CD4-positive, alpha-beta T cell treated with Interleukin-15 for 1 hour (primary cell): ENCODE measurements at regions not wholly inside any gene's neighbourhood (a gene's known extent, or its start where the extent isn't known, plus 50 kb on each side); places are given as distances from the start of the nearest gene placed in this dataset.
"Not testable (repeated sequence)": the region's sequence is repeated elsewhere in the genome, so short reads cannot be mapped to it uniquely, and the experiment has no call there.

ENCODE experiments used
- DNase-seq: peaks from one replicate; pipeline ENCODE4 v3.0.0-alpha.2; 2020

DNA sequence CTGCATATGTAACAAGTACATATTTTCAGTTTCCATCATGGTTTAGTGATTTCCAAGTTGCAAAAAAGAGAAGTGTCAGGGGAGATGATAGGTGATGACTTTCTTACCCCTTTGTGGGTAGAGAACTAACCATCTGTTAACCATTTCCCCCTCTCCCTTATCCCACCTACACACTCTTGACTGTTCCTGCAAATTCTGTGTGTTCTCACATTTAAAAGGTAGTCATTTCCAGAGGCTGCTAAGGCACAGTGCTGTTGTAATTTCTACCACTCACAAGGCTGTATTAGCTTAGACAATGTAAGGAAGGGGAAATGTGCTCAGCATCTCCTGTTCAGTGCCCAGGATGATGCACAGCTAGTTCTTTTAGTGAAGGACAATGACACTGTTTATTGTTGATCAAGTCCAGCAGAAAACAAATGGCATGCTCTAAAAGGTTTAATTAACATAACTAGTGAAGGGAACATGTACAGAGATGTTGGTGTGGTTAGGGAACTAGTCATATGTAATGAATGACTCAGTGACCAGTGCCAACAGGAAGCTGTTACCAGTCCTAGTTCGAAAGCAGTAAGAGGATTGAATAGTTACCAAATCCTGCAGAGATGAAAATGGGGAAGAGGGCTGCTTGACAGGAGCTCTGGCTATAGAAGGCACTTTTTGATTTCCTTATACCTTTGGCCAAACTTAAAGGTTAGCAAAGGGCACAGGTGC, 165.1 kb downstream of the PLK2 start:
- DNase-seq: no peak

DNA sequence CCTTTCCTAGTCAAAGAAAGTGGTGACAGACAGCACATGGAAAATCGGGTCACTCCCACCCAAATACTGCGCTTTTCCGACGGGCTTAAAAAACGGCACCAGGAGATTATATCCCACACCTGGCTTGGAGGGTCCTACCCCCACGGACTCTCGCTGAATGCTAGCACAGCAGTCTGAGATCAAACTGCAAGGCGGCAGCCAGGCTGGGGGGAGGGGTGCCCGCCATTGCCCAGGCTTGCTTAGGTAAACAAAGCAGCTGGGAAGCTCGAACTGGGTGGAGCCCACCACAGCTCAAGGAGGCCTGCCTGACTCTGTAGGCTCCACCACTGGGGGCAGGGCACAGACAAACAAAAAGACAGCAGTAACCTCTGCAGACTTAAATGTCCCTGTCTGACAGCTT, 171.6 kb downstream of the PLK2 start:
- DNase-seq: not testable (repeated sequence)

DNA sequence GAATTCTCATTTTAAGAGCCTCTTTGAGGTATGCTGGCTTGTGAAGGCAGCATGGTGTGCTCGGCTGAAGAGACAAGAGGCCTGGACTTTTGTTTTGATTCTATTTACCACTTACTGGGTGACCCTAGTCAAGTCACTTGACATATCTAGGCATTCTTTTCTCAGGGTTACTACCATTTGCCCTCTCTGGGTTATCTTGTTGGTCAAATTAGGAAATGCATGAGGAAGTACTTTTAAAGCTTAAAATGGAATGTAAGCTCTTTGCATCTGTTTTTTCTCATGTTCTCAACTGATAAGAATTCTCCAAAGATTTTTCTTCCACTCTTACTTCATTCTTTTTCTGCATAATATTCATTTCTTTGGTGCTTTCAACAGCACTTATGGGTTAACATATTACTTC, 173.1 kb downstream of the PLK2 start:
- DNase-seq: no peak

DNA sequence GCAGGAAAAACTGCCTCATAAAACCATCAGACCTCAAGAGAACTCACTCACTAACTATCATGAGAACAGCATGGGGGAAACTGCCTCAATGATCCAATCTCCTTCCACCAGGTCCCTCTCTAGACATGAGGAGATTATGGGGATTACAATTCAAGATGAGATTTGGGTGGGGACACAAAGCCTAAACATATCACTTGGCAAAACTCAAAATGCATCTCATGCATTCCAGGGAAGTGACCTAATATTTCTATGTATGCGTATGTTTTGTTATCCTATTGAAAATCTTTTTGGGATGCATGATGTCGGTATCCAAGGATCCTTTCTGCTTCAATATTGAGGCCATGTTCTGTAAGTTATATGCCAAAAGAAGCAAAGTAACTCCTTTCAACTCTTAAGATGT, 174.0 kb downstream of the PLK2 start:
- DNase-seq: no peak

DNA sequence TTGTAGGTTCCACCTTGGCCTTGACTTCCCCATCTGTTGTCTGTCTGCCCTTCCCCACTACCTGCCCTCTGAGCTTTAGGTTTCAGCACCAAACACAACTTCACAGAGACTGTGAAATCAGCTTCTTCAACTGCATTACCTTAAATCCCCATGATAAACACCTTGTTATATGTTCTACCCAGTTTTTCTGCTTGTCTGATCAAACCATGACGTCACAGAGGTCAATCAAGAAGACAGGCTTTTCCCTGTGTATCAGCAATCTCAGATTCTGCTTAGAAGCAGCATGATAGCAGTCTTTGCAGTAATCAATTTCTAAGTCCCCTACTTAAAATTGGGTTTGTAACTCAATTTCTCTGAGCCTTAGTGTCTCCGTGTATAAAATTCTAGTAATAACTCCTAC, 175.0 kb downstream of the PLK2 start:
- no peak for DNase-seq

DNA sequence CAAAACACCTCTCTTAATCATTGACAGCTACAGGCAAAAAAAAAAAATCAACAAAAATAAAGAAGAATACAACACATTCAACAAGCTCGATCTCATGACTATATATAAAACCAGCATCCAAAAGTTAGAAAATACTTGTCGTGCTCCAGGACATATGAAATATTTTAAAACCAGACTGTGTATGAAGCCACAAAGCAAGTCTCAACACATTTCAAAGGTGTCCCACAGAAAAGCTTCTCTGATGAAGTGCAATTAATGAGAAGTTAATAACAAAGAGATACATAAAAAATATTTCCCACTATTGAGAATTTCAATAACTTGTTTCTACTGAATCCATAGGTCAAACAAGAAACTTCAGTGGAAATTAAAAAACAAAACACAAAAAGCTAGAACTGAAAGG, 178.7 kb downstream of the PLK2 start:
- DNase-seq: no peak

DNA sequence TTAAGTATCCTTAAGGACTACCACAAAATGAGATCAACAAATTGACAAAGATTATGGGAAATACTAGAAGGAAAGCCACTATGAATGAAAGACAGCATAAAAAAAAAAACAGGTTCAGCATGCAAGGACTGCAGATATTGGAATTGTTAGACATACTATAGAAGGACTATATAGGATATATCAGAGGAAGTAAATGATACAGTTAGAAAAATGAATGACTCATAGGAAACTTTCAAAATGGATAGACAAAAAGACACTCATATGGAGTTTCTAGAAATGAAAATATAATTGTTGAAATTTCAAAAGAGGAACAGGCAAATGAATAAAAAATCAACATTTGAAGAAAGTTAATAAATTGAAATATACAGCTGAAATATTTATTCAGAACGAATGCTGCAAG, 180.6 kb downstream of the PLK2 start:
- DNase-seq: no peak

DNA sequence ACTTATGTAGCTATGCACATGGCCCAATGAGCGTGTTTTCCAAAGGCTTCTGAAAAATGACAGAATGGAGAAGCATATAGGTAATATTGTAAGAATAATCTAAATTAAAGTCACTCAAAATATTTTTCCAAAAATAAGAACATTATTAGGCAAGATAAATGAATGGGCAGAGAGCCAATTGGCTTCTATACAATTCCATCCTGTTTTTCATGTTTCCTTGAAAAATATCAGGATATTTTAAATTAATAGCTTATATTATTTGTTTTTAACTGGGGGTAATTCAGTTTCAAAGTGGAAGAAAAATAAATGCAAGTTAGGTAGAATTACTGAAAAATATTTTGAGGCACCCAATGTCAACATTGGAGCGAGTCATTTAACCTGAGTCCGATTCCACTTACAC, 183.5 kb downstream of the PLK2 start:
- DNase-seq: no peak

DNA sequence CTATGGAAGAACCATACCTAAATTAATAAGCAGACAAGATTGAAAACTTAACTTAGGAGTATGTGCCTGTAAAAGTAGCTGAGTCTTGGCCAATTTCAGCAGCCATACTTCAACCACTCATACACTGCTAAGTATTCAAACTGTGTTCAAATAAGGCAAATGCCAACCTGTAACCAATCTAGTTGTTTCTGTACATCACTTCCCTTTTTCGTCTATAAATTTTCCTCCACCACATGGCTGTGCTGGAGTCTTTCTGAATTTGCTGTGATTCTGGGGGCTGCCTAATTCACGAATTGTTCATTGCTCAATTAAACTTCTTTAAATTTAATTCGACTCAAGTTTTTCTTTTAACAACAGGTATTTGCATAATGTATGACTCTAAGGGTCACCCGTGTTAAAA, 184.4 kb downstream of the PLK2 start:
- DNase-seq: no peak

DNA sequence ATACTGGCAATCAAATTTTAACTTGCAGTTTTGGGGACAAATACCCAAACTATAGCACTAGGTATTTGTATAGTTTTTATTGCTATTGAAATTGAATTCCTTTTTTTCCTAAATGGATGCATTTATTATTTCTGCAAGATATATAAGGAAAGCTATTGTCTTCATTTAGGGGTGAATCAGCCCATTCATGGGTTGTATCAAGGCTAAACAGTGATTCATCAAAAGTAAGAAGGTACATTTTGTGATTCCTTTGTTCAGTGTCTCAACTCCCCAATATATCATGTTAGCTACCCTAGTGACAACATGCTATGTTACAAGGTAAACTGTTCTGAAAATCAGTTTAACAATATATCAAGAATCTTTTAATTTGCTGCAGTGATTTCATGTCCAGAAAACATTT, 185.7 kb downstream of the PLK2 start:
- DNase-seq: no peak

DNA sequence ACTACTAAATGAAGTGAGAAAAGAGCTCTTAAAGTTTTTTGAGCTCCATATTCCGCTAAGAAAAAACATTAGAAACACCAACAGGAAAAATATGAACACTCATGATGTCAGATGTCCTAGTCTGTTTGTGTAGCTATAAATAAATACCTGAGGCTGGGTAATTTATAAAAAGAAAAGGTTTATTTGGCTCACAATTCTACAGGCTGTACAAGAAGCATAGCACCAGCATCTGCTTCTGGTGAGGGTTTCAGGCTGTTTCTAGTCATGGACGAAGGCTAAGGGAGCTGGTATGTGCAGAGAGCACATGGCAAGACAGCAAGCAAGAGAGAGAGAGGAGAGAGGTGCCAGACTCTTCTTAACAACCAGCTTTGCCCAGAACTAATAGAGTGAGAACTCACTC, 186.2 kb downstream of the PLK2 start:
- DNase-seq: no peak

DNA sequence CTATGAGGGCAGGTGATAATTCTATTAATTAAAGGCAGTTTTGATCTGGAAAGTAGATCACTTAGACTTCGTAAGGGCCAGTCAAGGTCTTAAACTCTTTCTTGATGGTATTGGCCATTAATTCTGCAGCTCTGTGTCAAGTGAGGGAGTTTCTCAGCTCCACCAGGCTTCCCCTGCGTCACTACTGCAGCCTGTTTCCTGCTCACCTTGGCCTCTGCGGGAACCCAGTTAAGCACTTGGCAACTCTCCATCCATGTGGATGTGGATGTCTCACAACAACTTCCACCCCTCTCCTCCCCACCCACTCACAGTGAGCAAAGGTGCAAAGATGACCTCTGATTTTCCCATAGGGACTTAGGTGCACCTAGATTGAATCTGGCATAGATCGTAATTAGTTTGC, 191.6 kb downstream of the PLK2 start:
- DNase-seq: no peak

DNA sequence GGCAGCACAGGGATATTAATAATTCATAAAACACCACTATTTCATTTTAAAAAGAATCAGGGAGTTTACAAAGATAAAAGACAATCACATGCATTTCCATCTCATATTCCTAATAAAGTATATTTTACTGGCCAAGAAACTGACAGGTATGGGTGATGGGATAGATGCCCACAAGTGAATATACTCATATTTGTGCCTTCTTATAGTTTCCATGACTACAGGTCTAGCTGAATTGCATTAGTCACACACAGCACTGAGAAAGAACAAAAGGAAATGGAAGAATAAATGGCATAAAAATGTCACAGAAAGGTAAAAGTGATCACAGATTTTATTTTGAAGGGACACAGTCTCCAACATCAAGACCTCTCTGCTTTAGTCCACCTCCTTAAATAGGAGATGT, 193.5 kb downstream of the PLK2 start:
- no peak for DNase-seq

DNA sequence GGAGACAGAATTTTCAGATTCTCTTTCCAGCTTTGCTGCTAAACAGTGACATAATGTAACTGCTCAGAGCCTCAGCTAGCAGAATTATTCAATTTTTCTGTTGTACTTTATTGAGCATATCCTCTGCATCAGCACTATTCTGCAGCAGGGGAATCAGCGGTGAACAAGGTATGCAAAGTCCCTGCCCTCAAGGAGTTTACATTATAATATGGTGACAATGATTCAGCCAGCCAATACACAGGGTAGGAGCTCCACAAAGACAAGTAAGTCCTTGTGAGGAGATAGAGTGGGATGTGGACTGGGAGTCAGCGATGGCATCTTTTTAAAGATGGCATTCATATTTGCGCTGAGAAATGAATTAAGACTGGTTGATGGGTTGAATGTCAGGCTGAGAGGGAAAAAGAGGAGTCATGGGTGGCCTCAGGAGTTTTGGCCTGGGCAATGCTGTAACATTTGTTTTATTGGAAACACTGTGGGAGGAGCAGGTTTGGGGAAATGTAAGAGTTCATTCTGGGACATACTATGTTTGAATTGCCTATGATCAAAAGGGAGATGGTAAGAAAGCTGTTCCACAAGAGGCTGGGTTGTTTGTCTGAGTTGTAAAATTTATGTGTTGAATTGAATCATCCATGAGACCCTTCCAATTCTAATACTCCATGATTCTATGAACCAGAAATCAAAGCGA, 194.5 kb downstream of the PLK2 start:
- no peak for DNase-seq

DNA sequence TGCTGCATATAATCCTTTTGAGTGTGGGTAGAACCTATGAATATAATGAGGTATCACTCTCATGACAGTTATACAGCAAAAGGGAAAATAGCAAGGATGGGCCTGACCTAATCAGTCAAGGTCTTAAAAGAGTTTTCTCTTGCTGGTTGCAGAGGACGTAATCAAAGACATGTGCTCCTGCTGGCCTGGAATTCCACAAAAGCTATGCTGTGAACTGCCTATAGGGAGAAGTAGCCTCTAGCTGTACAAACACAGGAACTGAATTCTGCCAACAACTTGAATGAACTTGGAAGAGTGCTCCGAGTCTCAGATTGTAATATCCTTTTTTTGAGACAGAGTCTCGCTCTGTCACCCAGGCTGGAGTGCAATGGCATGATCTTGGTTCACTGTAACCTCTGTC, 195.6 kb downstream of the PLK2 start:
- DNase-seq: no peak

DNA sequence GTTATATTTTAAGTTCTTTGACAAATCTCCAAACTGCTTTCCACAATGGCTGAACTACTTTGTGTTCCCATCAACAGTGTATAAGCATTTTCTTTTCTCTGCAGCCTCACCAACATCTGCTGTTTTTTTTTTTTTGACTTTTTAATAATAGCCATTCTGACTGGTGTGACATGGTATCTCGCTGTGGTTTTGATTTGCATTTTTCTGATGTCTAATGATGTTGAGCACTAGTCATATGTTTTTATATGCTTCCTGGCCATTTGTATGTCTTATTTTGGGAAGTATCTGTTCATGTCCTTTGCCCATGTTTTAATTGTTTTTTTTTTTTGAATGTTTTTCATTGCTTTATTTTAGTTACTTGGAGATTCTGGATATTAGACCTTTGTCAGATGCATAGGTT, 196.6 kb downstream of the PLK2 start:
- DNase-seq: no peak

DNA sequence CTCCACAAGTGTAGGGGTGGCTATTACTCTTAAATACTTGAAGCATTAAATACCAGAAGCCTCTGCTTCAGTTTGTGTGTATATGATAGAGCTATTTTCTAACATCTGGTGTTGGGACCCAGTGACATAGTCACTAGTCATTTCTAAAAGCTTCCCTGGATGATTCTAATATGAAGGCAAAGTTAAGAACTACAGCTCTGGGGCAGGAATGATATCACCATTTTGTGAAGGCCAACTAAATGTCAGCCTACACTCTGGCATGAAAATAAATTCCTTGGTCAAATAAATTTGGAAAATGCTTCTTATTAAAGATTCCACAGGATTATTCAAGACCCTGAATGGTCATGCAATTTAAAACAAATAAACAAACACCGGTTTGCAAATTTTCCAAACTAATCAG, 197.7 kb downstream of the PLK2 start:
- no peak for DNase-seq

DNA sequence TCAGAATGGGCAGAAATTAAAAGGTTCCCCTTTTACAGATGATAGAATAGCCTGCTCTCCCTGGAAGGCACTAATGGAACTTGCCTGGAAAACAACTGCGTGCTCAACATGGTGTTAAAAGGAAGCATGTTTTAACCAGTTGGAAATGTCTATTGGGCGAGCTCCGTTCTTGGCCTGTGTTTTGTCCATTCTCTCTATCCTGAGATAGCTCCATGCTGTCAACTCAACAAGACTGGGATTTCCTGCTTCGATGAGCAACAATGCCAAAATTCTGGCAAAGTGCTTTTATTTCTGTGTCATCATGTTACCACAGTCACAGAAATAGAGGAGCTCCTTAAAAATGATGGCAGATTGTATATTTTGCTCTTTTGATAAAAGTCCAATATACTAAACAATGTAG, 198.3 kb downstream of the PLK2 start:
- DNase-seq: no peak

DNA sequence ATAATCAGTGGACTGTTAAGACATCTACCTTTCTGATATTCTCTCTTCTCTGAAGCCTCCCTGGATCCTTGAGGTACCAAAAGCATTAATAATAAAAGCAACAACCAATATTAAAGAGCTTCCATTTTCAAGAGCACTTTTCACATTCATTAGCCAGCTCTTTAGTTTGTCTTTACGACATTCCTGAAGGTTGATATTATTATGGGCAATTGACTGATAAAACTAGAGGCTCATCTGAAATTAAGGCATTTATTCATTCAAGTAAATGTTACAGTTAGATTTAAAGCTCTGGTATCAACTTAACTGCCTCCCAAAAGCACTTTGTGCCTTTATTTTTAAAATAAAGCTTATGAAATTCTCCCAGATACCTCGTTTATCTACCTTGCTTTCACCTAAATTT, 199.6 kb downstream of the PLK2 start:
- no peak for DNase-seq

DNA sequence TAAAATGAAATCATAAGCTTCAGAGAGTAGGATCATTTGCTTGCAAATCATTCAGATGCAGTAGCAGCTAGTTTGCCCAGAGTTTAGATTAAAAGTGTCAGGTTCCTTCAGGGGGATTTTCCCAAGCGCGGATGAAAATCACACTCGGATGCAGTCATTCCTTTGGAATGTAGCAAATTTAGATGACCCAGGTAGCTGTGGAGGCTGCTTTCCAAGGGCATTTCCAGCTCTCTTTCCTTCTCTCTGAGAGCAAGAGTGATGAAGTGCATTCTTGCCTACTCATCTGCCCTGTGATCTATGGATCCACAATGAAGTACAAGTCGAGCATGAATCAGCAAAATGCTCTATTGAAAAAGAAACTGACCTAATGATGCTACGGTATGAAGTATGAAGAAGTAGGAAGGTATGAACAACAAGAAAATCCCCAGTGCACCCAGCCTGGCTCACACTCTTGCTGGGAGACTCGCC, 200.2 kb downstream of the PLK2 start:
- no peak for DNase-seq

DNA sequence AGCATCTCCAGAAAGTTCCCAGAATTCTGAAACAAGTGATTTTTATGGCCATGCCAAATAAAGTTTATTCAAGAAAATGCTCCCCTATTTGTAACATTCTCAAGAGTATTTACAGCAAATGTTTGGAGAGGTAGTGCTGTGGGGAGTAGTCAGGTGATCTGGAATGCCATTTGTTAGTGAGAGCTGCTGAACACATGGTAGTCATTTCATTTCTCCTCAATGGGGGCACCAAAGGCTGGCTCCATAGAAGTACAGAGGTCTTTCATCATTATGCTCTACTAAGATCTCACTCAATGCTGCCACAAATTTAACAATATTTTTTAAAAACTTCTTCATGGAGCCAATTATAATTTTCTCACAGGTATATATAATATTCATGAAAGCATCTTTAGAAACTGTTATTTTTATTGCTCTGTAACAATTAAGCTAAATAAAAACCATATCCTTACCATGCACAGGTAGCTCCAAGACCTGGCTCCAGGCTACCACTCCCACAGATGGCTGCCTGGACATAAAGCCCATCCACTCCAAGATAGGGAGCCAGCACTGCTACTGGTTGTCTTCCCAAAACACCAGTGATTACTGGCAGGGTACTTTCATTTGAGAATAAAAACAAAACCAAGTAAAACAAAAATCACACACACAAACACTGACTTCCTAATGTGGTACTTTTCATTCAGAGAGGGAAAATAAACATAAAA, 200.8 kb downstream of the PLK2 start:
- DNase-seq: no peak

DNA sequence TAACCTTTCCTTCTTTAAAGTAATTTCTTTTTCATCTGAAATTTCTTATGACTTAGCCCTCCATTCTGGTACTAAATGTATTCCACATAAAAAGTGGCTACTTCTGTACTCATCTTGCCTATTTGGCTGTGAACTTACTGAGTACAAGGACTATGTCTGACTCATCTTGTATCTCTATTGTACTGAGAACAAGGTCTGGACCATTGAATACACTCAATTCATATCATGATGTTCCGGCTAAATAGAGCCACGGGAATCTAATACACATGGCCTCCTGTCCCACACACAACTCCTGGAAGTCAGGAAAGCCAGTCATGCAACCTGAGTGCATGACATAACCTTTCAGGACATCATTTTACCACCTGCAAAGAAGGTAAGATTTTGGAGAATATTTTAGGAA, 203.9 kb downstream of the PLK2 start:
- DNase-seq: no peak

DNA sequence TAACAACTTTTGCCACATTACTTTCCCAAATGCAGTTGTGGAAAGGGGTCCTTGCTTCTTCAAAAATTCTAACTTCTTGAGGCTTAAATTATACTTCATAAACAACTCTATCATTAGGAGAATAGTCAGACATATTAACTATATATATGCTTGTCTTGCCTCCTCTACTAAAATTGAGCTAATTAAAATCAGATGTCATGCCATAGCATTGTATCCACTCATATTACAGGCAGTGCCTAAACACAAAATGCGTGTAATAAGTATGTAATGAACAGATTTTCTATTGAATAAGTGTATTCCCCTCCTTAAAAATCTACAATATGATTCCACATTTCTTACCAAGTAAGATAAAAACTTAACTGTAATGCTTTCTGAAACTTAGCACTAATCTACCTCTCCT, 204.5 kb downstream of the PLK2 start:
- DNase-seq: no peak

DNA sequence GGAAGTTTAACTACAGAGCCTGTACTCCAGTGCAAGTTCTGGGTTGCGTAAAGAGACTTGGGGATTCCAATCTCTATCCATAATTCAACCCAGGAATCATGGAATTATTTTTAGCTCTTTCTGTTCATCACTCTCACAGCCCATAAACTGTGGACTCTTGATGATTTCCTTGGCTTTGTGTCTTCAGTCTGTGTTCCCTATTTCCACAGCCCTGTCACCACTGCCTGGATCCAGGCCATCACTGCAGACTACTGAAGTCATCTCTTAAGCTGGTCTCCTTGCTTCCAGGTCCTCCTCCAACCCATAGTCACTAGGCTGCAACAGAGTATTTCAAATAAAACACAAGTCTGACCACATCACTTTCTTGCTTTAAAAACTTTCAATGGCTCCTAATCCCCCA, 211.7 kb downstream of the PLK2 start:
- DNase-seq: no peak
